MM.1S (cell line): ENCODE measurements at regions not wholly inside any gene's neighbourhood (a gene's known extent, or its start where the extent isn't known, plus 50 kb on each side); places are given as distances from the start of the nearest gene placed in this dataset.

Experiments used
- CTCF ChIP-seq: fragments of 300-600 bp; sonication (generic); IDR thresholded peaks from 2 replicates; pipeline ENCODE4 v1.5.1; 2016; ENCODE audit warnings: antibody characterized with exemption, low read length, mixed read lengths
- EZH2 ChIP-seq: fragments of 300-600 bp; sonication (generic); optimal IDR thresholded peaks from 2 replicates; pipeline ENCODE3; 2017; ENCODE audit warnings: low read depth, mild to moderate bottlenecking, antibody characterized with exemption, low read length, mixed read lengths

- TF ChIP-seq CTCF: no peak
- no peak for TF ChIP-seq EZH2
Observed at GRCh38 chr2:21501376-21502027, 377.7 kb downstream of the TDRD15 start.
